Stomach (tissue), 4 donors: ENCODE measurements at regions not wholly inside any gene's neighbourhood (a gene's known extent, or its start where the extent isn't known, plus 50 kb on each side); places are given as distances from the start of the nearest gene placed in this dataset.

ENCODE experiments used
- POLR2AphosphoS5 ChIP-seq, 3 donors: sonication (generic); formaldehyde crosslinking; IDR thresholded peaks; one replicate each; pipeline ENCODE4 v1.6.1; 2016; ENCODE audit warnings: antibody characterized with exemption in 3 of 3
- TF ChIP-seq, protein P1 (sequence below), 7 experiments: fragments of 450-650 bp in 4 of 7; fragments of 200-600 bp in 3 of 7; sonication (generic) in 3 of 7; IDR thresholded peaks; one replicate each; pipeline ENCODE4 v1.5.1; 2016 to 2019; ENCODE audit warnings: antibody characterized with exemption in 7 of 7, control low read depth in 2 of 7, mild to moderate bottlenecking in 1 of 7

DNA sequence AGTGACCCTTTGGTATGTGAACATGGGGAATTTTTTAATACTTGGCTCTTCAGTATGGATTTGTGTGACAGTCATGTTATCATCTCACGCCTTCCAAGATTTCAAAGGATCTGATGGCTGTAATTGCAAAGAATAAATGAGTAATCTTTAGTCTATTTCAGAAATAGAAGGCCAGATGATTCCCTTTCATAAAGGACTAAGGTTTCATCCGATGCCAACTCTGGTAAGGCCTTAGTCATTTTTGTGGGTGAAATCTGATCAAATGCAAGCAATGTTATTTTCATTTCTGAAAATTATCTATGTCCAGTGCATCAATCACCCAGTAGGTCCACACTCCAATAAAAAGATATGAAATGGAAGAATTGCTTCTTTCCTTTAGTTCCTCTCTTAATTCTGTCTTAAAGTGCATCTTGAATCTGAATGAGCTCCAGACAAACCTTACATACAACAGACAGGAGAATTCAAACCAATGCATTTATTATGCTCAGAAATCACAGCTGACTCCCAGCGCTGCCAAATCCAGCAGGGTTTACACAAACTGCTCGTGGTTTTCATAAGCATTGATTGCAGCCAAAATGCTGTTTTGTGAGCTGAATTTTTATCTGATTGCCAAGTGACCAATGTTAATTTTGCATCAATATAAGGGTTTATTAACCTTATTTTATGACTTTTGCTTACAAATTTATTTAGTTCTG lies 565.2 kb upstream of the MARCKS start:
- TF ChIP-seq, protein P1, sequence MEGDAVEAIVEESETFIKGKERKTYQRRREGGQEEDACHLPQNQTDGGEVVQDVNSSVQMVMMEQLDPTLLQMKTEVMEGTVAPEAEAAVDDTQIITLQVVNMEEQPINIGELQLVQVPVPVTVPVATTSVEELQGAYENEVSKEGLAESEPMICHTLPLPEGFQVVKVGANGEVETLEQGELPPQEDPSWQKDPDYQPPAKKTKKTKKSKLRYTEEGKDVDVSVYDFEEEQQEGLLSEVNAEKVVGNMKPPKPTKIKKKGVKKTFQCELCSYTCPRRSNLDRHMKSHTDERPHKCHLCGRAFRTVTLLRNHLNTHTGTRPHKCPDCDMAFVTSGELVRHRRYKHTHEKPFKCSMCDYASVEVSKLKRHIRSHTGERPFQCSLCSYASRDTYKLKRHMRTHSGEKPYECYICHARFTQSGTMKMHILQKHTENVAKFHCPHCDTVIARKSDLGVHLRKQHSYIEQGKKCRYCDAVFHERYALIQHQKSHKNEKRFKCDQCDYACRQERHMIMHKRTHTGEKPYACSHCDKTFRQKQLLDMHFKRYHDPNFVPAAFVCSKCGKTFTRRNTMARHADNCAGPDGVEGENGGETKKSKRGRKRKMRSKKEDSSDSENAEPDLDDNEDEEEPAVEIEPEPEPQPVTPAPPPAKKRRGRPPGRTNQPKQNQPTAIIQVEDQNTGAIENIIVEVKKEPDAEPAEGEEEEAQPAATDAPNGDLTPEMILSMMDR (IDR thresholded peaks at IDR 0.05) = no peak
- no peak for TF ChIP-seq POLR2AphosphoS5 (IDR thresholded peaks at IDR 0.05)
